GM12872 (cell line): ENCODE measurements at regions not wholly inside any gene's neighbourhood (a gene's known extent, or its start where the extent isn't known, plus 50 kb on each side); places are given as distances from the start of the nearest gene placed in this dataset.

ENCODE experiments used
- CTCF ChIP-seq: IDR thresholded peaks from 3 replicates; pipeline ENCODE4 v1.5.1; 2011; ENCODE audit warnings: low read depth, mild to moderate bottlenecking, low read length, moderate library complexity; ENCODE audit not compliant: insufficient read depth

DNA sequence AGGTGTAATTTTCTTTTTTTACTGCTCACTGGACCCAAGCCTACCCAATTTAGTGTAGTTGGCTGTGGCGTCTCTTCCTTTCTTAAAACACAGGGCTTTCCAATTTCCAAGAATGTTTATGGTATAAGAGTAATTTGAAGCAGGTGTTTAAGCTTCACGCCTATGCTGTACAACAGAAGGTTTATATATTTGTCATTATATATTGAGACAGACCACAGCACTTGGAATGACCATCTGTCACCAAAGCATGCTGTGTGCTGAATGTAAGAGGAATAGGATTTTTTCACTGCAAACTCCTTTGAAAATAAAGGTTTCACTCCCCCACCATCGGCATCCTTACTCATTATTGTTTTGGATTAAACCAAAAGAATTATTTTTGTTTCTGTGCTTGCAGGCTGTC, 325.7 kb downstream of the OTOL1 start:
- TF ChIP-seq CTCF = no peak

DNA sequence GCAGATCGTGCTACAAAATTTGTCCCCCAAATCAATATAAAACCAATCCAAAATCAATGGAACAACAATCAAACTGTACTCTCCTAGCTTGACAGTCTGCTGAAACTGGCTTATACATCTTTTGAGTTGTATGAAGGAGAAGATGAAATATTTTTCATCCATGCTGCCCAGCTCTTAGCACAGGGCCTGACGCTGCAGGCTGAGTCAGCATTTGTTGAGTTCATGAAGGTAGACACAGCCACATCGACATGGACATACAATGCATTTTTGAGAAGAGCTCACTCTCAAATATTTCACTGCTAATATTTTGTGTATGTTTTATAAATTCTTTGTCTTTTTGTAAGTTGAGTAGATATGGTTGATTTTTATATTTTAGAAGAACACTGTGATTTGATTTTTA, 327.3 kb downstream of the OTOL1 start:
- TF ChIP-seq CTCF = no peak

DNA sequence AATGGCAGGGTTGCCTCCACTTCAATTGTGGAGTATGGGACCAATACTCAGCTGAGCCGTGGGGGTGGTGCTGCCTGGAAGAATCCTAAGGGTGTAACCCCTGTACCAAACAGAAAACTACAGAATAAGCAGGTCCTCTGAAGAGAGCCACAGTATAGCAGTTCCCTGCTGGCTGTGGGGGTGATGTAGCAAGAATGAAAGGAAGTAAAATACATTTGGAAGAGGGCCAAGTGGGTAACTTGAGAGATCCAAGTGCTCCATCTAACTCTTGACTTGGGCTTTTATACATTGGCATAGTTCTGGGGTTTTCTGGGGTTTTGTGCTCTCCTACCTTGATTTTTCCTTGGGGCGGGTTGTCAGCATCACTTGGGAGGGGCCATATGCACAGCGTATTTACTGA, 341.4 kb downstream of the OTOL1 start:
- no peak for TF ChIP-seq CTCF

DNA sequence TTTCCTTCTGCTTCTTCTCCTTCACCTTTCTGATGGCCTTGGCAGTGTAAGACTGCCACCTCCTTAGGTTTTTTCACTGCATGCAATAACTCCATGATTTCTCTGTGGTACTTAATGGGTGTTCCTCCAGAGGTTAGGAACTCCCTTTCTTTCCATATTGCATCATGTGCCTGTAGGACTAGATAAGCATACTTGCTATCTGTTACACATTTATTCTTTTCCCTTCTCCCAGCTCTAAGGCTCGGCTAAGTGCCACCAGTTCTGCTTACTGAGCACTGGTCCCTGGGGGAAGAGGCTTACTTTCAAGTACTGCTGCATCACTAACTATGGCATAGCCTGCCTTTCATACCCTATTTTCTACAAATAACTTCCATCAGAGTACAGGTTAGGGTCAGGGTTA, 351.8 kb downstream of the OTOL1 start:
- no peak for TF ChIP-seq CTCF

GRCh38 chr3:161851941-161852566, 355.4 kb downstream of the OTOL1 start:
- peak; percentile 91 for TF ChIP-seq CTCF

DNA sequence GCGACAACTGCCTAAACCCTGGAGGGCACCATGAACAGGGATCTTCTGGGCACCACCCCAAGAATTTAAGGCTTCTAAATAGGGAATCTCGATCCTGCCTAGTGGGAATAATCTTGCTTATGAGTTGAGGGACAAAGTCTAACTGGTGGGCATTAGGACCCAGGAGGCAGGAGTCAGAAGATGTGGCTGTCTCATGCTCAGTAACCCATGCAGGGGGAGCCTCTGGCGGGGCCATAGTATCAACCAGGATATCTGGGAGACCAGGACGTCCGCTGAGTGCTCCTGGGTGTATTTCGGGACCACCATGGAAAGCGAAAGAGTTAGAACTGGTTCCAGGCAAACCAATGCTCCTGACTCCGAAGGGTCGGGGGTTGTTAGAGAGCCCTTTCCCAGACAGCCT, 356.1 kb downstream of the OTOL1 start:
- TF ChIP-seq CTCF = no peak

DNA sequence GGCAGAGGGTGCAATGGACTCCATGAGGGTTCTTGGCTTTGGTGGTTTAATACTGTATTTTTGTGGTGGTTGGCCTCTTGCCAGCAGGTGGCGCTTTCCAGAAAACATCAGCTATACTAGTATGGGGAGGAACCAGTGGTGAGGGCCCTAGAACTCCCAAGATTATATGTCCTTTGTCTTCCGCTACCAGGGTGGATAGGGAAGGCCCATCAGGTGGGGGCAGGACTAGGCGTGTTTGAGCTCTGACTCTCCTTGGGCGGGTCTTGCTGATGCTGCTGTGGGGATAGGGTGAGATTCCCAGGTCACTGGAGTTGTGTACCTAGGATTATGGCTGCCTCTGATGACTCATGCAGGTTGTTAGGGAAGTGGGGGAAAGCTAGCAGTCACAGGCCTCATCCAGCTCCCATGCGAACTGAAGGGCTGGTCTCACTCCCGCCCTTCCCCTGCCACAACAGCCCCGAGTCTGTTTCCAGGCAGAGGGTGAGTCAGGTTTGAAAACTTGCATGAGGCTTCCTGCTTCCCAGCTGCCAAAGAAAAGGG, 357.7 kb downstream of the OTOL1 start:
- peak; percentile 57 for TF ChIP-seq CTCF
